Inferior parietal cortex (tissue), 1 donor: ENCODE measurements at regions not wholly inside any gene's neighbourhood (a gene's known extent, or its start where the extent isn't known, plus 50 kb on each side); places are given as distances from the start of the nearest gene placed in this dataset.
"Not testable (repeated sequence)": the region's sequence is repeated elsewhere in the genome, so short reads cannot be mapped to it uniquely, and the experiment has no call there.

ENCODE experiments used
- DNase-seq: peaks from one replicate; pipeline ENCODE4 v3.0.0-alpha.2; 2016; ENCODE audit errors: extremely low spot score

DNA sequence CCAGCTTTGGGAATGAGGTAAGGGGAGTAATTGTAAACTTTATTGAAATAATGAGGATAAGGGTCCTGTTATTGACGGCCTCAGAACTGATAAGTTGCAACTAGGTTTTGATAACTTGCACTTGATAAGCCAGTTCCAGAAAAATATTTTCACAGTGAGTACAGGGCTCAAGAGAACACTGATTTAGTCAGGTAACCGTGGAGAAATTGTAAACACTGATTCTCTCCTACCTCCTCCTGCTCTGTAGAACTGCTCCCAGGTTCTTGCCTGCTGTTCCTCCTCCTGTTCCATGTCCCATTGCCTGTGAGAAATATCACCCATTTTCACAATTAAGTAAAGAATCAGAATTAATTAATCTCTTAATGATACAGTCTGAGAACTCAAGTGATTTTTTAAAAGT is 55.0 kb upstream of the CXXC4 start:
- DNase-seq = no peak

DNA sequence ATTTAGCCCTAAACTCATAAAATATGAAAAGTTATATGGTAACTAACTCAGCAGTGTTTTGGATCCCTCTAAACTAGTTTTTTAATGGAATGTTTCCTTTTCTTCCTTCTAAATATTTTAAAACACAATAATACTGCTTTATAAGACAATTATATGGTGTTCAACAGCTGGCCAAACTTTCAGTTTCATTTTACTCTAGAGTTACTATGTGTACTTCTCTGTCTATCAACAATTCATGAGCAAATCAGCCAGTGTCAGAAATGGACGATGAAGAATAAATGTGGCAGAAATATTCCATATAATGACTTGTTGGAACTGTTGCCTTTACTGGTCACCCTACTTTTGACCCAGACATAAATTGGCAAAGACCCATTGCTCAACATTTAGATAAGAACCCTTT is 64.8 kb upstream of the CXXC4 start:
- DNase-seq = no peak

DNA sequence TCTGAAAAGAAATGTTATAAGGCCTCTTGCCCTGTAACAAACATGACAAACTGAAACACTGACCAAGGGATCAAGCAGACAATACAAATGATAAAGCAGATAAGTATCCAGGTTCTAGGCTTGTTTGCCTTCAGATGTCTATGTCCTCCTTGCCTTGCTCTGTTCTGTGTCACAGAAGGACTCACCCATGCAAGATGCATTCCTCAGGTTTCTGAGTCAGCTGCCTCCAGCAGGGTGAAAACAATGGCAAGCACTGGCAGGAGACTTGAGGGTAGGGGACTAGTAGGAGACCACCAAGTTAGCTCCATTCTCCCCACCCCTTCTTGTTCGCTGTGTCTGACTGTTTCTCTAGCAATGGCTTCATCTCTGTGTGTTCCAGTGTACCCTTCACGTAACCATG is 76.6 kb upstream of the CXXC4 start:
- no peak for DNase-seq

DNA sequence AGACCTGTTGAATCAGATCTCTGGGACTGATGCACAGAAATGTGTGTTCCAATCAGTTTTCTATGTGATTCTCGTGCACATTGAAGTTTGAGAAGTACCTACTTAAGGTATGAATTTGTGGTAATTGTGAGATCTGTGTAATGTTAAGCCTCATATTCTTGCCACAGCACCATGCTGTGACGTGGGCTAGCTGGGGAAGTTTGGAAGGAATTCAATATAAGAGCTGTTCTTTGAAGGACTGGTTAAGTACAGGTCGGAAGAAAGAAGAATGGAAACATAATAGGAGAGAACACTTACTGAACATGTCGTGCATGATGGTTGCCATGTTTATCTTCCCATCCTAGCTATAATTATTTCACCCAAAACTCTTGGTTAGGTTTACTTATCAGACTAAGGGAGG is 79.7 kb upstream of the CXXC4 start:
- DNase-seq = no peak

DNA sequence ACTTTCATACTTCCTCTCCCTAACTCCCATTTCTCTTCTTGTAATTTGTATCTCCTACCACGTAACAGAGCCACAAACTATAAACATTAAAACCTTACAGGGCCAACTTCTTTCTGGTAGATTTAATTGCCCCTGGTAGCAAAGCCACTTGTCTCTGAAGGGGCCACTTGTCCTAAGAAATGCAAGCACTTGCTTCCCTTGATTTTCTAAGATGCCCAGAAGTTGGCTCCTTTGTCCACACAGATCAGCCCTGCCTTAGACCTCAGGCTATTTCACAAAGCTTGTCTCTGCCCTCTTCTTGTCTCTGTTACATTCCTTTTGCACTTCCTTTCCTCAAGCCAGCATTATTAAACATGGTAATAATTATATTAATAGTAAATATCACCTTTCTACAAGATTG is 80.6 kb upstream of the CXXC4 start:
- DNase-seq = no peak

DNA sequence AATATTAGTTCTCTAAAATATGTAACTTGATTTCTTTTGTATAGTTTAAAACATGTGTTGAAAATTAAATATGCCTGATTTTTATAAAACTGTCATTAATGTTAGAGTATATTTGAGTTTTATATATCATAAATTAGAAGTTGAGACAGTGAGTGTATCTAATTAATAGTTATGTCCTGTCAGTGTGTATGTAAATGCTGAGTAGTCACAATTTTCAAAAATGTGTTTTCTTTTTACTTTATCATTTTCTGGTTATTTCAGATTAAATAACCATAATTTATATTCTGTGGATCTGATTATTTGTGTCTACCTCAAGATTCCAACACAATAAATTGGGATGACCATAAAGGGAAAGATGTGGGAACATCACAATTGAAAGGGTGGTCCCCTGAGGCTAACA is 82.7 kb upstream of the CXXC4 start:
- DNase-seq = no peak

DNA sequence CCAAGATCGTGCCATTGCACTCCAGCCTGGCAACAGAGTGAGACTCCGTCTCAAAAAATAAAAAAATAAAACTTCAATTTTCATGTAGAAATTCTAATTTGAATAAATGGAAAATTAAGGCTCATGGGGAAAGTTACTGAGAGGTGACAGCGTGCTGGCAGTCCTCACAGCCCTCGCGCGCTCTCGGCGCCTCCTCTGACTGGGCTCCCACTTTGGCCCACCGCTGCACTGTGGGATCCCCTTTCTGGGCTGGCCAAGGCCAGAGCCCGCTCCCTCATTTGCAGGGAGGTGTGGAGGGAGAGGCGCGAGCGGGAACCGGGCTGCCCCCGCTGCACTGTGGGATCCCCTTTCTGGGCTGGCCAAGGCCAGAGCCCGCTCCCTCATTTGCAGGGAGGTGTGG is 86.8 kb upstream of the CXXC4 start:
- not testable (repeated sequence) for DNase-seq

DNA sequence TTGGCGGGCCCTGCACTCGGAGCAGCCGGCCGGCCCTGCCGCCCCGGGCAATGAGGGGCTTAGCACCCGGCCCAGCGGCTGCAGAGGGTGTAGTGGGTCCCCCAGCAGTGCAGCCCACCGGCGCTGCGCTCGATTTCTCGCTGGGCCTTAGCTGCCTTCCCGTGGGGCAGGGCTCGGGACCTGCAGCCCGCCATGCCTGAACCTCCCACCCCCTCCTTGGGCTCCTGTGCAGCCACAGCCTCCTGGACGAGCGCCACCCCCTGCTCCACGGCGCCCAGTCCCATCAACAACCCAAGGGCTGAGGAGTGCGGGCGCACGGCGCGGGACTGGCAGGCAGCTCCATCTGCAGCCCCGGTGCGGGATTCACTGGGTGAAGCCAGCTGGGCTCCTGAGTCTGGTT is 87.4 kb upstream of the CXXC4 start:
- not testable (repeated sequence) for DNase-seq

DNA sequence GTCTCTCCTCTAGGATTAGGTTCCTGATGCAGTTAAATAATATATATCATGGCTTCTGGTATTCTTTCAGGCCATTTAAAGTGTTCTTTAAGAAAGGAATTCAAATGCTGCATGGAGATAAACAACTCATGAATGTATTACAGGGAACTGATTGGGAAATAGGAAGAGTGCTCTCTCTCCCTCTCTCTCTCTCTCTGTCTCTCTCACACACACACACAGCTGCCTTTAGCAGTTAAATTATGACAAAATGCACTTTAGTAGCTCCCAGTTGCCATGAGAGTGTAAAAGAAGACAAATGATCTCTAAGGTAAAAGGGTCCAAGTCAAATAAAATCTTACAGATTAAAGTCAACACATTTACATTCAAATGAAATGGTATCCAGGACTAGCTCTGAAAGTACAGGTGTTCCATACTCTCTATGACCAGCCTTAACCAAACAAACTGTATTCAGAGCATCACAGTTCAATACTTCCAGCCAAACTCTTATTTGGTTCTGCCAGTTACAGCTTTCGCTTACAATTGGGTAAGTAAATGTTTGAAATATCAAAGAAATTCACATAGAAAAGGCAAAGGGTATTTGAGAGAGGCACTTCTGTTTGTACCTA is 94.7 kb upstream of the CXXC4 start:
- no peak for DNase-seq

DNA sequence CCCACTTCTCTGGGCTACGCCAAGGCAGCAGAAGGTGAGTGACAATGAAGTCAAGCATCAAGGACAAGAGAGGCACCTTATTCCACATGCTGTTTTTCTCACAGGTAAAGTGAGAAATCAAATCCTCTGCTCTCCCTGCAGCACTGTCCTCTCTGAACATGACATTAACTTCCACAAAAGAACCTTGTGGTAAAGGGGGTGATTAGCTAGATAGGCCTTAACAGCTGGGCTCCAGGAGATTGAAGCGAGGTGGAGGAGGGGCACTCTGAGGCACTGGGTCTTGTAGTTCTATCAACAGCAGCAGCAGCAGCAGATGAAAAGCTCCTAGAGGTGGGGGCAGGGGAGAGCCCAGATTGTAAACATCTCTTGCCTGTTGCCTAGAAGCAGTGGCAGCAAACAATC is 96.8 kb upstream of the CXXC4 start:
- no peak for DNase-seq

DNA sequence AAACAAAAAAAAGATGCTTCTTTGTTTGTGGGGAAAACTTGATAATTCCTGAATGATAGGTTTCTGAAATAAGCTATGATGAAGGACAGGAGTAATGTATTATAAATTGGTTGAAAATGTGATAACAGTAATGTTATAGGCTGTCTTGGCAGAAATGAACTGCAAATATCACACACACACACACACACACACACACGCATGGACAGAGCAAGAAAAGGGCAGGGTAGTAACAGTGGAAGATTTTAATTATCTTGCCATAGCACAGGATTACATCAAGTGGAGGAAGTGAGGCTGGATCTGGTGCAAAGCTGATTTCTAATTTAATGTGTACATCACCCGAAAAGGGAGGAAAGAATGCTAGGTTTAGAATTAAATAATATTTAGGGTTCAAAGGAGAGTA is 97.5 kb upstream of the CXXC4 start:
- DNase-seq = no peak

DNA sequence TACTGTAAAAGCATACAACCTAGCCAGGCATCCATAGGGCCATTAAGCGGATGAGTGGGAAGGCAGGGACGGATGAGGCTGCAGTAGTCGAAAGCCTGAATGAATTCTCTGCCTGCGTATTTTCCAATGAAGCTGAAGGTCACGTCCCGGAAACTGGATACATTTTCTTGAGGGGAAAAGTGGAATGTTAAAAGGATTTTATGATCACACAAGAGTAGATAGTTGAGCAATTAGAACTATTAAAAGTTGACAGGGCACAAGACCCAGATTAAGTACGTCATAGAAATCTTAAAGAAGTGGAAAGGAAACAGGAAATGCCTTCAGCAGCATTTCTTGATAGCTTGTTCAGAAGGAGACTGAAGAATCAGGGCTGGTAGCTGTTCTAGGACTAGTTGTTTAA is 98.3 kb upstream of the CXXC4 start:
- DNase-seq = no peak

DNA sequence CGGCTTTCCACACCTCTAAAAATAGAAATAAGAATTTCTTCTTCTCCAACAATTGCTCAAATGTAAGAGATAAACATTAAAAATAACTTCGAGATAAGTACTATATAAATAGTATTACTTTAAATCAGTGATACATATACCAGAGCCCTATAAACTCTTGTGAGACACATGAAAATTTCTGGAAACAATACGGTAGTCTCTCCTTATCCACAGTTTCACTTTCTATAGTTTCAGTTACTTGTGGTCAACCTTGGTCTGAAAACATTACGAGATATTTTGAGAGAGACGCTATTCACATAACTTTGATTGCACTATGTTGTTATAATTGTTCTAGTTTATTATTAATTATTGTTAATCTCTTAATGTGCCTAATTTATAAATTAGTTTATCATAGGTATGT is 101.5 kb upstream of the CXXC4 start:
- DNase-seq = no peak

DNA sequence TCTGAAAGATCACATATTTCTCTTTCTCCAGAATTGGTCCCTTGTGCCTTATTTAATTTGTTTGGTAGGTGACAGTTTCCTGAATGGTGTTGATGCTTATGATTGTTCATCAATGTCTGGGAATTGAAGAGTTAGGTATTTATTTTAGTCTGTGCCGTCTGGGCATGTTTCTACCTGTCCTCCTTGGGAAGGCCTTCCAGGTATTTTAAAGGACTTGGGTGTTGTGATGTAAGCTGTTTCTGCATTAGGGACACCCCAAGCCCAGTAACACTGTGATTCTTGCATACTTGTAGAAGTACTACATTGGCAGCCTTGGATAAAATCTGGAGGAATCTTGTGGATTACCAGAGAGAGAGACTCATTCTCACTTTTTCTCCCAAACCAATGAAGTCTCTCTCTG is 120.8 kb upstream of the CXXC4 start:
- no peak for DNase-seq

DNA sequence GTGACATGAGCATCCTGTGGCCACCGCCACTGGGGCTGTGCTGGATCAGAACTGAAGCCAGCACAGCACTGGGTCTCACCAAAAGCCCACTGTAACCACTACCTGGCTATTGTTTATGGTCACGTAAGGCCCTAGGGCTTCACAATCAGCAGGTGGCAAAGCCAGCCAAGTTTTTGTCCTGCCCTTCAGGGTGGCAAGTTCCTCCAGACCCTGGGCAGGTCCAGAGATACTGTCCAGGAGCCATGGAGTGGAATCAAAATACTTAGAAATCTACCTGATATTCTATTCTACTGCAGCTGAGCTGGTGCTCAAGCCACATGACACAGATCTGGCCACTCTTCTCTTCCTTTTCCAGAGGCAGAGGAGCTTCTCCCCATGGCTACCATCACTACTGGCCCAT is 121.2 kb upstream of the CXXC4 start:
- DNase-seq = no peak

DNA sequence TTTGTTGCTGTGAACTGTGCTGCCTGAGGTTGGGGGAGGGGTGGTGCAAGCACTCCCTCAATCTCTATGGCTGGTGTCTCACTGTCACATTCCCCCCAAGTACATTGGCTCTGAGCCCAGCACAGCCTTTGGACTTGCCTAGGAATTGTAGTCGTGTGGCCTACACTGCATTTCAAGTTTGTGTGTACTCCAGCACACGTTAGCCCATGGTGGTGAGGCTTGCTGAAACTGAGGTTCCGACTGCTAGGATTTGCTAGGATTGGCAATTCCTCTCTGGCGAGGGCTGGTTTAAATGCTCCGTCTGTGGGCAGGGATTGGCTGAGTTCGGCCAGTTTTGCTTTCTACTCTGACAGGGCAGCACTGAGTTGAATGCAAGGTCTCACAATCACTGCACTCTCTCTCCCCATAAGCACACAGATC is 121.7 kb upstream of the CXXC4 start:
- no peak for DNase-seq

DNA sequence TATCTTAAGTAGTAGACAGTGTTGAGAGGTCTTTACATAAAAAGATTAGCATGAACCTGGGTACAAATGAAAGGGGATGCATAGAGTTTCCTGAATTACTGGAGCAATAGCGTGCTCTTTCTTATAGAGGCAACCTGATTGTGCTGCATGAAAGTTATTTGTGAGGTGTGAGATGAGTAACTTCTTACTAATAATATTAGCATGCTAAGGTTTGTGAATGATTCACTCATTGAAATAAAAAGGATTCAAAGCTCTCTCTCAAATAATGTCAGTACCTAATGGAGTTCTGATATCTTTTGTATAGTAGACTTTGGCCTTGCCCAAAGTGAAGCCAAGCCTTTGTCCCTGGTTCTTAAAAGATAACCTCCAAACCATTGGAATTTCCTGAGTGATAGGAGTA is 131.0 kb upstream of the CXXC4 start:
- DNase-seq = no peak

DNA sequence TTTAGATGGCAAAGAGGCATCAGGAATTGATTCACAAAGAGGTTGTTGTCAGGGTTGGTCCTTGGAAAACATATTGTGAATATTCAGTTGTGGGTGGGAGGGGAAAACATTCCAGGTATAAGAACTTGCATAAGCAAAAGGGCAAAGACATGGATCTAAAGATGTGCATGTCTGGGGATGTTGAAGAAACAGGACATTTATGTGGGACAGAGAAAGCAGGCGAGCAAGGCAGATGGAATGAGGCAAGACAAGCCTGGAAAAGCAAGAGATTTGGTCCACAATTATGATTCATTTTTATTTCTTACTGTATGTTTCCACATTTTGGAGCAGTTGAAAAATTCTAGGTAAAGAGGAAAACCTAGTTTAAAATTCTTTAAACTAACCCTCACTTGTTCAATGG is 134.9 kb upstream of the CXXC4 start:
- DNase-seq = no peak

DNA sequence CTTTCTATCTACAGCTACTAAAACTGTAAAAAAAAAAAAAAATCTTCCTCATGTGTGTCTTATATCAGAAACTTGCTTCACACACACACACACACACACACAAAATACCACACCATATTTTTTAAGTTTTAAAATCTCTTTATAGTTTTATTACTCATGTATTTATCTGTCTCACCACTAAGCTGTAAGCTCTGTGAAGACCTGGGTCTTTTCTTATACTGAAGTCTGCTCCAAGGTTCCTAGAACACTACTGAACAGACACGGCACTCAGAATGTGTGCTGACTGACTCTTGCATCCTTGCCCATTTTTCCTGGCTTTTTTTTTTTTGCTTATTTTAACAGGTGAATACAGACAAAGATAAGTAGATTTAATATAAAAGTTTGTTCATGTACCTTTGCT is 135.6 kb upstream of the CXXC4 start:
- DNase-seq = no peak

DNA sequence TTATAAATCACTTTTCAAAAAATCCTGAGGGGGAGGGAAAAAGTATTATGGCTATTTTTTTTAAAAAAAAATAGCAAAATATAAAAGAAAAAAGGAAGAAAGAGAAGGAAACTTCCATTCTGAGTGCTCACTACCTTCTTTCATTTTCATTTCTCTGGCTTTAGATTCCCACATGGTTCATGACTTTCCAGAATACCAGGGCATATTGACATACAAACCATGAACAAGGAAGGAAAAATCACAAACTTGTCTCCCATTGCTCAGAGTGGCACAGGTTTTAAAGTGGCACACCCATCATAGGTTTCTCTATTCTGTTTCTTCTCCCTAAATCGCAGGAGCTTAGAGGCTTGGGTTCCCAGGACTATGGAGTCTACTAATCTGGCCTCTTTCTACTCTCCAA is 136.3 kb upstream of the CXXC4 start:
- DNase-seq = no peak

DNA sequence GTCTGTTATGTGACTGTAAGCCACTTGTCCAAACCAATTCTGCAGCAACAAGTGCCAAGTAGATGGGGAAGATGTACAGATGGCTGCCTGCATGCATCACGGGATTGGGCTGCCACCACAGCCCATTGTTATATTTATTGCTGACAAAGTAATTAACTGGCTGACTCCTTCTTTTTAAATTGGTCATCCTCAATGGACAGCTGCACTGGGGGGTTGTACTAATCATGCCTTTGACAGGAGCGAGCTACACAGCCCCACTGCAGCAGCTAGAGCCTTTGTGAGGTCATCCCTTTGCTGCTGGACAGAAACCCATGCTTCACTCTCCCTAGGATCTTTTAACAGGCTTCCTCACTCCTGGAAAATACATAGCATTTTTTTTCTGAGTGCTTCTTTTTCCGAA is 146.7 kb upstream of the CXXC4 start:
- DNase-seq = no peak

DNA sequence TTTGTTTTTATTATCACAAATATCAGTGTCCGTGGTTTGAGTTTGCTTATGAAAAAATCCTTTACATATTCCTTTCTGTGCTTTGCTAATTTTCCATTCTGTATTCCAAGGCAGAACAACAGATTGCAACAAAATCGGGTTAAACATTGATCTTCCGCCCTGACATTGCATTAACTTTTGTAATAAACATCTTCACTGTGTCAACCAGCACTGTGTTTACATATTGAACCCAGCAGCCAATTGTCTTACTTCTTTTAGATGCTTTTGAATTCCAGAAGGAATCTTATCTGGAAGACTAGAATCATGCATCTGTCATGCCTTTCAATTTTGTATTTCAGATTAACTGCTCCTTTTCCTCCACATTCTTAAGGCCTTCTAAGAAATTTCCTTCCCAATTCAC is 147.8 kb upstream of the CXXC4 start:
- no peak for DNase-seq

DNA sequence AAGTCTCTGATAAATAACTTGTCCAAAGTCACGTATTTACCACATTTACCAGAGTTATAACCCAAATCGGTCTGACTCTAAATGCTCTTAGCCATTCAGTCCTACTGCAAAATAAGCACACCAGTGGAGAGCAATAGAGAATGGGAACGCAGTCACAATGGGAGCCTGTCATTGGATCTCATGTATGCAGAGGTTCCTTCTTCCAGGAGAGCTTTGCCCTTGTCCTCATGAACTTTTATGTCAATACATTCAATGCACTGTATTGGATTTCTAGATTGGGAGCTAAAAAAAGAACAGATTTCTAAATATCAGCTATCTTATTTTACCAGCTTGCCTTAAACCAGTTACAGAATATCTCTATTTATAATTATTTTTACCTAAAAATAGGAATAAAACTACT is 149.1 kb upstream of the CXXC4 start:
- DNase-seq = no peak

DNA sequence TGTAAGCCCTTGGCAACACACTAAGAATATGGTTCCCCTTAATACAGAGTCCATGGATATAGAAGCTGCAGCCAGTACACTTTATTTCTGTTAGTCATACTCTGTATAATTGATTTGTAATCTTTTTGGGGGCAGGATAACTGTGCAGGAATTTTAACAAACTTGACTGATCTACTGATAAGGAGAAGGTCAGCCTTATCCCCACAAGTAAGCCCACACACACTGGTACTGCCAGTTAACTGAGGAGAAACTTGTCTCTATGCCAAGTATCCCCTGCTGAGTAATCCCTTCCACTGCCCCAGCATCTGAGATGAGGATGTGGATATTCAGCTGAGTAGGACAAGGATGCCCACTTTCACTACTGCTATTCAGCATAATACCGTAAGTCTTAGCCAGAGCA is 154.9 kb upstream of the CXXC4 start:
- DNase-seq = no peak

DNA sequence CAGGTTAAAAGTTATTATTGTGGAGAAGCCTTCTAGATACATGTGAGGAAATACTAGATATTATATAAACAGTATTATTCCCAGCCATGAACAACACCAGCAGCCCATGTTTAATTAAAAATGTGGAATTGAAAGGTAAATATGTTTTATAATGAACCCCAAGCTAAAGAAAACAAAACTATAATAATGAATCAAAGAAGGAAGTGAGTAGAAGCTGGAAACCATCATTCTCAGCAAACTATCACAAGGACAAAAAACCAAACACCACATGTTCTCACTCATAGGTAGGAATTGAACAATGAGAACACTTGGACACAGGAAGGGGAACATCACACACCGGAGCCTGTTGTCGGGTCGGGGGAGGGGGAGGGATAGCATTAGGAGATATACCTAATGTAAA is 167.6 kb upstream of the CXXC4 start:
- not testable (repeated sequence) for DNase-seq
